Neural progenitor cell (in vitro differentiated cells): ENCODE measurements at regions not wholly inside any gene's neighbourhood (a gene's known extent, or its start where the extent isn't known, plus 50 kb on each side); places are given as distances from the start of the nearest gene placed in this dataset.

Experiments used
- CTCF ChIP-seq: fragments of 200-600 bp; sonication (generic); IDR thresholded peaks from 2 replicates; pipeline ENCODE4 v1.5.1; 2017; ENCODE audit warnings: antibody characterized with exemption, mild to moderate bottlenecking
- EZH2 ChIP-seq: fragments of 200-600 bp; sonication (generic); IDR thresholded peaks from 2 replicates; pipeline ENCODE4 v1.6.1; 2017; ENCODE audit warnings: antibody characterized with exemption, mild to moderate bottlenecking, moderate library complexity
- EZH2phosphoT487 ChIP-seq: fragments of 200-600 bp; sonication (generic); IDR thresholded peaks from 2 replicates; pipeline ENCODE4 v1.6.1; 2017; ENCODE audit warnings: antibody characterized with exemption

- TF ChIP-seq CTCF (no peak), EZH2 (no peak), EZH2phosphoT487 (no peak)
Observed at GRCh38 chr4:114752391-114753165, 154.0 kb downstream of the UGT8 start.
